ENCODE measurements at regions not wholly inside any gene's neighbourhood (a gene's known extent, or its start where the extent isn't known, plus 50 kb on each side); places are given as distances from the start of the nearest gene placed in this dataset.

- H3K36me3 ChIP-seq (ENCODE audit: insufficient read depth, low read length, poor library complexity, severe bottlenecking): no peaks in the 10 kb centered on the region
- ChIA-PET POLR2A (ENCODE audit: low non-redundant PET) (no interaction called here), CTCF (no interaction called here)
- intact Hi-C loops (cut with micrococcal nuclease; ENCODE audit: unreplicated experiment): no loop called here
- H3K4me3 ChIP-seq (ENCODE audit: low read depth, low read length, poor library complexity, severe bottlenecking): no peak overlapping the region
- no peak overlapping the region for H3K27ac ChIP-seq (ENCODE audit: low read depth, low read length, poor library complexity, severe bottlenecking)
- H3K9me3 ChIP-seq (ENCODE audit: low read depth, low read length, poor library complexity, severe bottlenecking): no peaks in the 10 kb centered on the region
- no peak for DNase-seq (ENCODE audit: low spot score)
- no peak for TF ChIP-seq EZH2 (IDR thresholded peaks at IDR 0.05; ENCODE audit: borderline replicate concordance, low read depth, low read length, poor library complexity, severe bottlenecking)
- no peak for TF ChIP-seq CTCF (conservative IDR thresholded peaks at IDR 0.05; ENCODE audit: low read depth, low read length)
- no peaks in the 10 kb centered on the region for H3K4me1 ChIP-seq (ENCODE audit: insufficient read depth, low read length, poor library complexity, severe bottlenecking)
- peaks cover 85% of the 10 kb centered on the region for H3K27me3 ChIP-seq (replicated peaks; ENCODE audit: insufficient read depth, low read depth, low read length, poor library complexity)
- no TSS peak for BruUV-seq (replicated peaks)
Observed at GRCh38 chr6:165876588-165876987, 213.5 kb upstream of the PDE10A start.

GRCh38 chr6:165875946-165876345 lies 212.9 kb upstream of the PDE10A start:
- H3K9me3 ChIP-seq (ENCODE audit: low read depth, low read length, poor library complexity, severe bottlenecking): no peaks in the 10 kb centered on the region
- TF ChIP-seq EZH2 (IDR thresholded peaks at IDR 0.05; ENCODE audit: borderline replicate concordance, low read depth, low read length, poor library complexity, severe bottlenecking): no peak
- no peak for TF ChIP-seq CTCF (conservative IDR thresholded peaks at IDR 0.05; ENCODE audit: low read depth, low read length)
- H3K4me1 ChIP-seq (ENCODE audit: insufficient read depth, low read length, poor library complexity, severe bottlenecking): no peaks in the 10 kb centered on the region
- intact Hi-C loops (cut with micrococcal nuclease; ENCODE audit: unreplicated experiment): no loop called here
- H3K4me3 ChIP-seq (ENCODE audit: low read depth, low read length, poor library complexity, severe bottlenecking): no peak overlapping the region
- CTCF ChIA-PET: no interaction called here
- POLR2A ChIA-PET (ENCODE audit: low non-redundant PET): no interaction called here
- H3K27ac ChIP-seq (ENCODE audit: low read depth, low read length, poor library complexity, severe bottlenecking): no peak overlapping the region
- H3K27me3 ChIP-seq (replicated peaks; ENCODE audit: insufficient read depth, low read depth, low read length, poor library complexity): peaks cover 91% of the 10 kb centered on the region
- DNase-seq (ENCODE audit: low spot score): no peak
- no peaks in the 10 kb centered on the region for H3K36me3 ChIP-seq (ENCODE audit: insufficient read depth, low read length, poor library complexity, severe bottlenecking)
- no TSS peak for BruUV-seq (replicated peaks)

- Histone ChIP-seq H3K4me3 (ENCODE audit: low read depth, low read length, poor library complexity, severe bottlenecking) (no peak overlapping the region), H3K4me1 (ENCODE audit: insufficient read depth, low read length, poor library complexity, severe bottlenecking) (no peaks in the 10 kb centered on the region), H3K27me3 (replicated peaks; ENCODE audit: insufficient read depth, low read depth, low read length, poor library complexity) (peaks cover 88% of the 10 kb centered on the region), H3K9me3 (ENCODE audit: low read depth, low read length, poor library complexity, severe bottlenecking) (peaks cover 12% of the 10 kb centered on the region), H3K36me3 (ENCODE audit: insufficient read depth, low read length, poor library complexity, severe bottlenecking) (no peaks in the 10 kb centered on the region), H3K27ac (ENCODE audit: low read depth, low read length, poor library complexity, severe bottlenecking) (no peak overlapping the region)
- ChIA-PET POLR2A (ENCODE audit: low non-redundant PET) (no interaction called here), CTCF (no interaction called here)
- intact Hi-C loops (cut with micrococcal nuclease; ENCODE audit: unreplicated experiment): no loop called here
- no peak for TF ChIP-seq EZH2 (IDR thresholded peaks at IDR 0.05; ENCODE audit: borderline replicate concordance, low read depth, low read length, poor library complexity, severe bottlenecking)
- no peak for TF ChIP-seq CTCF (conservative IDR thresholded peaks at IDR 0.05; ENCODE audit: low read depth, low read length)
- no peak for DNase-seq (ENCODE audit: low spot score)
- no TSS peak for BruUV-seq (replicated peaks)
Observed at GRCh38 chr6:165873976-165874375, 210.9 kb upstream of the PDE10A start.

Measured in A673 (cell line).